NCI-H2227 treated with DMSO at 0.1 percent for 48 hours (cell line): ENCODE measurements at regions not wholly inside any gene's neighbourhood (a gene's known extent, or its start where the extent isn't known, plus 50 kb on each side); places are given as distances from the start of the nearest gene placed in this dataset.

Experiments used
- DNase-seq: peaks from one replicate; lab custom pipeline; 2025; lab: John Stamatoyannopoulos, UW

- DNase-seq = peak; percentile 26
These were observed 567.3 kb upstream of the BTBD3 start for GRCh38 chr20:11350126-11351005.

- peak; percentile 26 for DNase-seq
These were observed 565.7 kb upstream of the BTBD3 start for GRCh38 chr20:11352041-11352440.

GRCh38 chr20:11354846-11355245 is 562.8 kb upstream of the BTBD3 start:
- no peak for DNase-seq

- DNase-seq = no peak
These were observed 562.3 kb upstream of the BTBD3 start for GRCh38 chr20:11355345-11355744.

GRCh38 chr20:11356061-11356460 is 561.6 kb upstream of the BTBD3 start:
- no peak for DNase-seq

- DNase-seq = no peak
These were observed 555.2 kb upstream of the BTBD3 start for GRCh38 chr20:11362450-11362849.

GRCh38 chr20:11364736-11365135 is 553.0 kb upstream of the BTBD3 start:
- DNase-seq = no peak

GRCh38 chr20:11366660-11367059 is 551.0 kb upstream of the BTBD3 start:
- DNase-seq = no peak

GRCh38 chr20:11368499-11368898 is 549.2 kb upstream of the BTBD3 start:
- no peak for DNase-seq

- no peak for DNase-seq
These were observed 548.6 kb upstream of the BTBD3 start for GRCh38 chr20:11368965-11369711.

- no peak for DNase-seq
These were observed 545.9 kb upstream of the BTBD3 start for GRCh38 chr20:11371831-11372230.

- DNase-seq = no peak
These were observed 544.6 kb upstream of the BTBD3 start for GRCh38 chr20:11372876-11373790.

GRCh38 chr20:11375335-11375734 is 542.4 kb upstream of the BTBD3 start:
- no peak for DNase-seq

- no peak for DNase-seq
These were observed 541.7 kb upstream of the BTBD3 start for GRCh38 chr20:11375966-11376365.

GRCh38 chr20:11376420-11376819 is 541.3 kb upstream of the BTBD3 start:
- DNase-seq = no peak

- DNase-seq = no peak
These were observed 540.7 kb upstream of the BTBD3 start for GRCh38 chr20:11376998-11377397.

GRCh38 chr20:11377761-11378160 is 539.9 kb upstream of the BTBD3 start:
- no peak for DNase-seq

GRCh38 chr20:11378252-11378651 is 539.4 kb upstream of the BTBD3 start:
- no peak for DNase-seq

GRCh38 chr20:11379257-11380011 is 538.3 kb upstream of the BTBD3 start:
- DNase-seq = peak; percentile 60

GRCh38 chr20:11380283-11380682 is 537.4 kb upstream of the BTBD3 start:
- no peak for DNase-seq

- DNase-seq = no peak
These were observed 530.4 kb upstream of the BTBD3 start for GRCh38 chr20:11387189-11387754.
